HG03139 (cell line): ENCODE measurements at regions not wholly inside any gene's neighbourhood (a gene's known extent, or its start where the extent isn't known, plus 50 kb on each side); places are given as distances from the start of the nearest gene placed in this dataset.
"Not testable (repeated sequence)": the region's sequence is repeated elsewhere in the genome, so short reads cannot be mapped to it uniquely, and the experiment has no call there.

Experiments used
- ATAC-seq: cut with Tn5 transposase; IDR thresholded peaks from one replicate; pipeline ENCODE4 v1.9.1; 2021; ENCODE audit not compliant: unreplicated experiment

GRCh38 chr3:82521657-82522056, 760.2 kb upstream of the GBE1 start:
- no peak for ATAC-seq

GRCh38 chr3:82520846-82521245, 759.4 kb upstream of the GBE1 start:
- ATAC-seq: no peak

- ATAC-seq: no peak
Measured at GRCh38 chr3:82509951-82510603, 748.6 kb upstream of the GBE1 start.

- ATAC-seq: no peak
Measured at GRCh38 chr3:82509106-82509842, 747.8 kb upstream of the GBE1 start.

GRCh38 chr3:82506204-82506603, 744.8 kb upstream of the GBE1 start:
- ATAC-seq: no peak

GRCh38 chr3:82505079-82505756, 743.8 kb upstream of the GBE1 start:
- no peak for ATAC-seq

GRCh38 chr3:82498186-82498585, 736.7 kb upstream of the GBE1 start:
- ATAC-seq: no peak

GRCh38 chr3:82496890-82497560, 735.6 kb upstream of the GBE1 start:
- ATAC-seq: no peak

GRCh38 chr3:82495655-82496054, 734.2 kb upstream of the GBE1 start:
- ATAC-seq: no peak

GRCh38 chr3:82494977-82495489, 733.6 kb upstream of the GBE1 start:
- no peak for ATAC-seq

- ATAC-seq: no peak
Measured at GRCh38 chr3:82493858-82494257, 732.4 kb upstream of the GBE1 start.

GRCh38 chr3:82475306-82475705, 713.9 kb upstream of the GBE1 start:
- ATAC-seq: no peak

- ATAC-seq: no peak
Measured at GRCh38 chr3:82474711-82475110, 713.3 kb upstream of the GBE1 start.

- no peak for ATAC-seq
Measured at GRCh38 chr3:82473864-82474541, 712.6 kb upstream of the GBE1 start.

GRCh38 chr3:82467051-82467450, 705.6 kb upstream of the GBE1 start:
- ATAC-seq: no peak

- ATAC-seq: no peak
Measured at GRCh38 chr3:82462977-82463376, 701.5 kb upstream of the GBE1 start.

- ATAC-seq: no peak
Measured at GRCh38 chr3:82461049-82461889, 699.8 kb upstream of the GBE1 start.

- ATAC-seq: no peak
Measured at GRCh38 chr3:82448320-82448719, 686.9 kb upstream of the GBE1 start.

- ATAC-seq: not testable (repeated sequence)
Measured at GRCh38 chr3:82428821-82429220, 667.4 kb upstream of the GBE1 start.

- no peak for ATAC-seq
Measured at GRCh38 chr3:82424031-82424339, 662.5 kb upstream of the GBE1 start.
